ENCODE measurements at regions not wholly inside any gene's neighbourhood (a gene's known extent, or its start where the extent isn't known, plus 50 kb on each side); places are given as distances from the start of the nearest gene placed in this dataset.

DNA sequence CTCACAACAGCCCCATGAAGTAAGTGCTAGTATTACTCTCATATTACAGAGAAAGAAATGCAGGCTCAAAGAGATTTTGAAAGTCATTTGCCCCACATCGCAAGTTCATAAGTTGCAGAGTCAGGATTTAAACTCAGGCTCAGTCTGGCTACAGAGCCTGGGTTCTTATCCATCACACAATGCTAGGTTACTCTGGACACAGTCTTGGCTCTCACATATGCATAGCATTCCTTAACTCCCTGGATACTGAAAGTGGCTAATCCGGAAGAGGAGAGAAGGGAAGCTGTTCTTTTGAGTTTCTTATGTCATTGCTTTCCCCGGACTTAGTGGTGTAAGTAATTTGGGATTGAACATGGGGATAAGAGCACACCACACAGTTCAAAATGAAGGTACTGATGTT lies 357.4 kb upstream of the PLXNA2 start:
- no peak for DNase-seq (ENCODE audit: low spot score in 2 of 2)

DNA sequence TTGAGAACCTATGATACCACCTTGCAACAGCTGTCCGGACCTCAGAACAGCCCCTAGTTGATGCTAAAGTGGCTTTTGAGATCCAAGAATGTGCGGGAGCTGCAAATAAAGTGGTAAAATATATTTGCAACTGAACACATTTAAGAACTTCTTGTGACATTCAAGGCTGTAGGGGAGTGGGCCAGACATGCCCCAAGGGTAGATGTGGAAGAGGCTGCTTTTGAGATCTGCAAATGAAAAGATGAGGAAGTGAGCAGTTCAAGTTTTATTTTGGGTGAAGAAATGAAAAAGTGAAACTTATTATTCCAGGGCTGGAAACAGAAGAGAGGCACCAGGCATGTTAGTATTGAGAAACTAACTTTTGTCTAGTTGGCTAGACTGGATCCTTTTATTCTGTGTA lies 359.5 kb upstream of the PLXNA2 start:
- in situ Hi-C loops (cut with MboI; ENCODE audit: low sequenced_read_pairs): no loop called here
- no peaks in the 10 kb centered on the region for H3K27me3 ChIP-seq (ENCODE audit: low read depth)
- H3K4me3 ChIP-seq: no peak overlapping the region
- no peak for DNase-seq (ENCODE audit: low spot score in 2 of 2)
- H3K36me3 ChIP-seq (replicated peaks): no peaks in the 10 kb centered on the region
- no peaks in the 10 kb centered on the region for H3K9me3 ChIP-seq
- no peaks in the 10 kb centered on the region for H3K4me1 ChIP-seq

More for the DNA sequence above, 357.4 kb upstream of the PLXNA2 start:
- Histone ChIP-seq H3K27me3 (ENCODE audit: low read depth) (no peaks in the 10 kb centered on the region), H3K9me3 (no peaks in the 10 kb centered on the region), H3K36me3 (replicated peaks) (no peaks in the 10 kb centered on the region), H3K4me3 (no peak overlapping the region), H3K4me1 (no peaks in the 10 kb centered on the region)
- in situ Hi-C loops (cut with MboI; ENCODE audit: low sequenced_read_pairs): no loop called here

DNA sequence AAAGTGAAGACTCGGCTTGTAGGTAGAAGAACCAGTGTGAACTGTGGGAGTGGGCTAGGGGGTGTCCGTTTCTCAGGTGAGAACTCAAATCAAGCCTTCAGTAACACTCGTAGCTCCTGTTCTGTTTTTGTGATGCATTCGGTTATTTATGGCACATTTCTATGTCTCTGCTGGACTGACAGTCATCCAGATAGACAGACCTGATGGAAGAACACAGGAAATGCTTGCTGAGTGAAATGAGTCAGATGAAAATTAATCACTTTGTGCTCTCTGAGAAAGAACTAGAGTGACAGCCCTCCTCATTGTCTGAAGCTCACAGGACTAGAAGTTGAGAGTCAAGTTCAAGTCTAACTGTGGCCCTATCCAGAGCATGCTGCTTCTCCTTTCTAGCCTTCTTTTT lies 360.1 kb upstream of the PLXNA2 start:
- no peak for DNase-seq (ENCODE audit: low spot score in 2 of 2)
- no peaks in the 10 kb centered on the region for H3K9me3 ChIP-seq
- no peaks in the 10 kb centered on the region for H3K4me1 ChIP-seq
- H3K27me3 ChIP-seq (ENCODE audit: low read depth): no peaks in the 10 kb centered on the region
- no peaks in the 10 kb centered on the region for H3K36me3 ChIP-seq (replicated peaks)
- no peak overlapping the region for H3K4me3 ChIP-seq
- in situ Hi-C loops (cut with MboI; ENCODE audit: low sequenced_read_pairs): no loop called here

DNA sequence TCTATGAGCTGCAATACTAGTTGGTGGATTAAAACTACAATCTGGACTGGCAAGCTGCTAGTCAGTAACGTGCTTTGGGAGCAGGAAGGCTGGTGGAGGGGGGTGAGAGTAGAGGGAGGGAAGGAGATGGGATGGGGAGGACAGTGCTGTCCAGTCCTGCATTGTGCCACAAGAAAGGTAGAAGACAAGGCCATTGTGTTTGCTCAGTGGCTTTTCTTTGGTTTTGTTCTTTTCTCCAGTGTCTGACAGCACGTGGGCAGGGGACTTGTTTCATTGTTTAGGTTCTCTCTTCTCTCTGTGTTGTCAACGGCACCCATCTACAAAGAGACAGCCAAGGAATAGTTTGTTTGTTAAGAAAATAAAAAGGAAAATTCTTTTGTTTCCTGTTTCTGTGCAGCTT lies 362.8 kb upstream of the PLXNA2 start:
- Histone ChIP-seq H3K9me3 (no peaks in the 10 kb centered on the region), H3K4me1 (no peaks in the 10 kb centered on the region), H3K36me3 (replicated peaks) (no peaks in the 10 kb centered on the region), H3K4me3 (no peak overlapping the region), H3K27me3 (ENCODE audit: low read depth) (no peaks in the 10 kb centered on the region)
- no peak for DNase-seq (ENCODE audit: low spot score in 2 of 2)
- in situ Hi-C loops (cut with MboI; ENCODE audit: low sequenced_read_pairs): no loop called here

DNA sequence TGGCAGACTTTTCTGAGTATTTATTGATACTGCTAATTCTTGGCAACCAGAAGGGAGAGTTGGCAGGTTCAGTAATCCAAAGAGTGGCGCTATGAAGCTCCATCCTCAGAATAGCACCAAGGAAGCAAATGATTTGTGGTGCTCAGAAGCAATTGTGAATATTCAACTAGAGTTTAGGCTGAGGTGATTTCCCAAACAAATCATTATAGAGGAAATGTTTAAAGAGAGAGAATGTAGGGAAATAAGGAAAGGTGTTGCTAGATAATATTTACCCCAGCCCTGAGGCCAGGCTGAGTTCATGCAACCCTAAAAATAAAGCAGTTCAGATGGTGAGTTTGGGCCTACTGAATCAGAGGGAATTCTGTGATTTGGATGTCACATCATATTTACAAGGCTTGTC lies 363.4 kb upstream of the PLXNA2 start:
- Histone ChIP-seq H3K27me3 (ENCODE audit: low read depth) (no peaks in the 10 kb centered on the region), H3K4me3 (no peak overlapping the region), H3K4me1 (no peaks in the 10 kb centered on the region), H3K9me3 (no peaks in the 10 kb centered on the region), H3K36me3 (replicated peaks) (no peaks in the 10 kb centered on the region)
- DNase-seq (ENCODE audit: low spot score in 2 of 2): no peak
- in situ Hi-C loops (cut with MboI; ENCODE audit: low sequenced_read_pairs): no loop called here

DNA sequence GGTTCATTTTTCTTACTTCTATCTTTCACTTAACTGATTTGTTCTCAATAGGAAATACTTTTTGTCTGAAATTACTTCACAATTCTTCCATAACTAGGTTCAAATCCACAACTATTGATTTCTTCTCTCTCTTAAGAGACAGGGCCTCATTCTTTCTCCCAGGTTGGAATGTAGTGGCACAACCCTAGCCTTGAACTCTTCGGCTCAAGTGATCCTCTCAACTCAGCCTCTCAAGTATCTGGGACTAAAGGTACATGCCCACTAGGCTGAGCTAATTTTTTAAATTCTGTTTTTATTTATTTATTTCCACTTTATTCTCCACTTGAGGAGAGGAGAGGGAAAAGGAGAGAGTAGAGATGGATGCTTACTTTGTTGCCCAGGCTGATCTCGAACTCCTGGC lies 370.4 kb upstream of the PLXNA2 start:
- no peaks in the 10 kb centered on the region for H3K36me3 ChIP-seq (replicated peaks)
- no peak for DNase-seq (ENCODE audit: low spot score in 2 of 2)
- in situ Hi-C loops (cut with MboI; ENCODE audit: low sequenced_read_pairs): no loop called here
- no peak overlapping the region for H3K4me3 ChIP-seq
- no peaks in the 10 kb centered on the region for H3K4me1 ChIP-seq
- H3K27me3 ChIP-seq (ENCODE audit: low read depth): no peaks in the 10 kb centered on the region
- H3K9me3 ChIP-seq: no peaks in the 10 kb centered on the region

DNA sequence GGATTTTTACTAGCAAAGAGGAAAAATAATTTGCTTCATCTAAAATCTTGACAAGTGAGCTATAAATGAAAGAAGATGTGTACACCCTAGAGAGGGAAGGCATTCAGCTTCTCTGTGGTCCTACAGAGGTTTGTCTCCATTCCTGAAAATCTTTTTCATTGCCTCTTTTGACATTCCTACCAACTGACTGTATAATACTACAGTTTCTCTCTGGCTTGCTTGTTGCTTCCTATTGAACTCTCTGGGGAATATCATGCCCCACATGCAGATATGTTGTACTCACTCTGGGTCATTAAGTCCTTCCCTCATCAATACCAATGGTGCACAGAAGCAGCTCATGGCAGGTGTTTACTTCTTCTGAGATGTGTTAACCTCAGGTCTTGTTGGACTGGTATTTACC lies 371.2 kb upstream of the PLXNA2 start:
- Histone ChIP-seq H3K36me3 (replicated peaks) (no peaks in the 10 kb centered on the region), H3K9me3 (no peaks in the 10 kb centered on the region), H3K27me3 (ENCODE audit: low read depth) (no peaks in the 10 kb centered on the region), H3K4me3 (no peak overlapping the region), H3K4me1 (no peaks in the 10 kb centered on the region)
- in situ Hi-C loops (cut with MboI; ENCODE audit: low sequenced_read_pairs): no loop called here
- no peak for DNase-seq (ENCODE audit: low spot score in 2 of 2)

DNA sequence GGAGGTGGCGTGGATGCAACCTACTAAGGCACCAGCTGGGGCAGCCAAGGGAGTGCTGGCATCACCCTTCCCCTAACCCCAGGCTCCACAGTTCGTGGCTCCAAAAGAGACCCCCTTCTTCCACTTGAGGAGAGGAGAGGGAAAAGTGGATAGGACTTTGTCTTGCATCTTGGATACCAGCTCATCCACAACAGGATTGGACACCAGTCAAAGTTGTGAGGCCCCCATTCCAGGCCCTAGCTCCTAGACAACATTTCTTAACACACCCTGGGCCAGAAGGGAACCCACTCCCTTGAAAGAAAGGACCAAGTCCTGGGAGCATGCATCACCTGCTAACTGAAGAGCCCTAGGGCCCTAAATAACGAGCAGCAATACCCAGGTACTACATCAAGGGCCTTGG lies 372.6 kb upstream of the PLXNA2 start:
- H3K27me3 ChIP-seq (ENCODE audit: low read depth): no peaks in the 10 kb centered on the region
- in situ Hi-C loops (cut with MboI; ENCODE audit: low sequenced_read_pairs): no loop called here
- no peak for DNase-seq (ENCODE audit: low spot score in 2 of 2)
- no peaks in the 10 kb centered on the region for H3K9me3 ChIP-seq
- no peaks in the 10 kb centered on the region for H3K36me3 ChIP-seq (replicated peaks)
- no peak overlapping the region for H3K4me3 ChIP-seq
- H3K4me1 ChIP-seq: no peaks in the 10 kb centered on the region

DNA sequence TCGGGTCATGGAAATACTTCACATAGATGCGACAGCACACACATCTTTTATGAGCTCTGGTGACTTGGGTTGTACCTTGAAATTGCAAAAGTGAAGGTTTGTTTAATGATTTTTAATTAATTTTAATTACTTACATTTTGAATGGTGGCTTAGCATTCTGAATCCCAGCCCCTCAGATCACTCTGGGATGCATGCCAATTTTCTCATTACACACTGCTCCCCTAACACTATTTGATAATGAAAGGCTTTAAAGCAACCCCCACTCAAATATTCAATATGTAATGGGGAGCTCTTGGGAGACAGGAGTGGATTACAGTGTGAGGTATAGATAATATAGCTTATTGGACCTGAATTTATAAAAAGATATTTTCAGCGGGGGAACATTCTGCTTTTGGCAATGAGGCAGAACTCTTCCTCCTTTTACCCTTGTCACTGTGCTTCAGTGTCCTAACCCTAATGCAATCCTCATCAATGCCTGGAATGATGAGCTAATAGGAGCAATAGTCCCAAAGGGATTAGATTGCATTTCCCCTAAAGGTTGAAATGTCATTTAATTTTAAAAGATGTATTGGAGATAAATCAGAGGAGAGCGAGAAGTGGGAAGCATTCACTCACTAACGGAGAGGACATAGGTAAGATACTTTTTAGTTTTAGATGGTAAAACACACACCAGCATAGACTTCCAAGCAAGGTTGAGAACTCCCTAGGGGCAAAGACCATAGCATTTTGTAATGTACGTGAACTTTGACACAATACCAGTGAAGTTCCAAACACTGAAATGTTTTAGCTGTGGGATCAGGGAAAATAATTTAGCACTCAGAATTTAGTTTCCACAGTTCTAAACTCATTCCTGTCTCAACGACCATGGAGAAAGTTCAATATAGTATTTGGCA lies 384.1 kb upstream of the PLXNA2 start:
- in situ Hi-C loops (cut with MboI; ENCODE audit: low sequenced_read_pairs): no loop called here
- no peaks in the 10 kb centered on the region for H3K9me3 ChIP-seq
- no peak for DNase-seq (ENCODE audit: low spot score in 2 of 2)
- no peaks in the 10 kb centered on the region for H3K36me3 ChIP-seq (replicated peaks)
- no peaks in the 10 kb centered on the region for H3K27me3 ChIP-seq (ENCODE audit: low read depth)
- H3K4me3 ChIP-seq: no peak overlapping the region
- no peaks in the 10 kb centered on the region for H3K4me1 ChIP-seq

DNA sequence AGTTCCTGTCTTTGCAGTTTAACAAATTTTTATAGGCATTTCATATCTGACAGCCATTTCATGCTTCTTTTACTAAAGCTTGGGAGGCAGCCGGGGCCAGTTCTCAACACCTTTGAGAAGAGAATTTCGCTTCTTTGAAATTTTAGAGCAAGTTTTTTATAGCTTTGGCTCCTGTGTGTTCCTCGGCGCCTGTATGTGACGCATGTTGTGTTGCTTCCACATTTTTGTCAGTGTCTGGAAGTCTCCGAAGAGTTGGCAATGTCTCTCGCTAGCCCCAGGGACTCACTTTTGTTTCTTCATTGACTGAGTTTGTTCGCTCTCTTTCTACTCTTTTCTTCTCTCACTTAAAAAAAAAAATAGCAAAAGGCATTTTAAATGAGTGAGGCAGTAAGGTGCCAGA lies 386.9 kb upstream of the PLXNA2 start:
- no peak overlapping the region for H3K4me3 ChIP-seq
- no peaks in the 10 kb centered on the region for H3K4me1 ChIP-seq
- no peaks in the 10 kb centered on the region for H3K27me3 ChIP-seq (ENCODE audit: low read depth)
- in situ Hi-C loops (cut with MboI; ENCODE audit: low sequenced_read_pairs): no loop called here
- no peaks in the 10 kb centered on the region for H3K36me3 ChIP-seq (replicated peaks)
- no peaks in the 10 kb centered on the region for H3K9me3 ChIP-seq
- DNase-seq (ENCODE audit: low spot score in 2 of 2): no peak

DNA sequence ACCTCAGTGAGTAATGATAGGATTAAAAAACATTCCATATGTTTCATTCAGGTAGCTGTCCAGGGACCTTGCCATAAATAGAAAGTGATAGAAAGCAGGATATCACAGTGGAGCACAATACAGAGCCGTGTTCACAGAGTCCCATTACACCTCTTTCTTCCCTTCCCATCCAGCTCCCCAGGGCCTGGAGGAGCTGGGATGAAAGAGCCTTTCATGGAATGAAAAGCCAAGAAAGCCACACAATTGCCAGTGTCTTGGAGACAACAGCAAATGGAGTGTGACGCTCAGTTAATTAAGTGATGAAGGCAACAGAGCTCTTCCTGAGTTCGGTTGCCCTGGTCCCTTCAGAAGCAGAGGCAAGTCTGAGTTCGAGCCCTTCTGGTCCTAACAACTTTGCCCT lies 387.3 kb upstream of the PLXNA2 start:
- no peaks in the 10 kb centered on the region for H3K9me3 ChIP-seq
- H3K4me3 ChIP-seq: no peak overlapping the region
- no peaks in the 10 kb centered on the region for H3K4me1 ChIP-seq
- no peak for DNase-seq (ENCODE audit: low spot score in 2 of 2)
- no peaks in the 10 kb centered on the region for H3K27me3 ChIP-seq (ENCODE audit: low read depth)
- H3K36me3 ChIP-seq (replicated peaks): no peaks in the 10 kb centered on the region
- in situ Hi-C loops (cut with MboI; ENCODE audit: low sequenced_read_pairs): no loop called here

DNA sequence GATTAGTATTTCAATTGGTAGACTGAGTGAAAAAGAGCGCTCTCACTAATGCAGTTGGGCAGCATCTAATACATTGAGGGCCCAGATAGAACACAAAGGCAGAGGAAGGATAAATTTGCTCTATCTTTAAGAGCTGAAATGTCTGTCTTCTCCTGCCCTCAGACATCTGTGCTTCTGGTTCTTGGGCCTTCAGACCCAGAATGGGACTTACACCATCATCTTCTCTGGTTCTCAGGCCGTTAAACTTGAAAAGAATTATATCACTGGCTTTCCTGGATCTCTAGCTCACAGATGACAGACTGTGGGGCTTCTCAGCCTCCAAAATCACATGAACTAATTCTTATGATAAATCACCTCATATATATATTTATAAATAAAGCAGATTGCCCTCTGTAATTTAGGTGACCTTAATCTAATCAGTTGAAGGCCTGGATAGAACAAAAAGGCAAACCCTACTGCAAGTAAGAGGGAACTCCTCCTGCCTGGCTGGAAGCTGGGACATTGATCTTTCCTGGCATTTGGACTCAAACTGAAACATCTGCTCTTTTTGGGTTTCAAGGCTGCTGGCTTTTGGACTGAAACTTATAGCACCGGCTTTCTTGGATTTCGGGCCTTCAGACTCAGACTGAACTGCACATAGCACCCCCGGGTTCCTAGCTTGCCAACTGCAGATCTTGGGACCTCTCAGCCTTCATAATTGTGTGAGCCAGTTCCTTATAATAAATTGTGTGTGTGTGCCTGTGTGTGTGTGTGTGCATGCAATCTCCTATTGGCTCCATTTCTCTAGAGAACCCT lies 390.4 kb upstream of the PLXNA2 start:
- Histone ChIP-seq H3K9me3 (no peaks in the 10 kb centered on the region), H3K4me3 (no peak overlapping the region), H3K27me3 (ENCODE audit: low read depth) (no peaks in the 10 kb centered on the region), H3K36me3 (replicated peaks) (no peaks in the 10 kb centered on the region), H3K4me1 (no peaks in the 10 kb centered on the region)
- in situ Hi-C loops (cut with MboI; ENCODE audit: low sequenced_read_pairs): no loop called here
- no peak for DNase-seq (ENCODE audit: low spot score in 2 of 2)

DNA sequence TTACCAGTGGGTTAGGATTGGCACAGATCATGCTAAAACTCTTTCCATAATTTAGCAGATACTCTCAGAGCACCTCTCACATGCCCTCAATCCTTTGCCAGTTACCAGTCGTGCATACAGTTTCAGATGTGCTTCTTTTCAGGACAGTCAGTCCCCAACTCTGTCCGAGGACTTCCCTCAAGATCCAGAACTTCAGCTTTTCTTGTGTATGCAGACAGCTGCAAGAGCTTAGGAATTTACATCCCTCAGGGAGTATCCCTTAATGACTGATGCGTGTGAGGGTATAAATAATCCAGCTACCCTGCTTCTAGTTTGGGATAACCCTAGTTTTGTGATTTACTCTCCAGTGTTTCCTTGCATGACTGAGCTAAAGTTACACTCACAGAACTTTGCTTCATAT lies 393.0 kb upstream of the PLXNA2 start:
- in situ Hi-C loops (cut with MboI; ENCODE audit: low sequenced_read_pairs): no loop called here

DNA sequence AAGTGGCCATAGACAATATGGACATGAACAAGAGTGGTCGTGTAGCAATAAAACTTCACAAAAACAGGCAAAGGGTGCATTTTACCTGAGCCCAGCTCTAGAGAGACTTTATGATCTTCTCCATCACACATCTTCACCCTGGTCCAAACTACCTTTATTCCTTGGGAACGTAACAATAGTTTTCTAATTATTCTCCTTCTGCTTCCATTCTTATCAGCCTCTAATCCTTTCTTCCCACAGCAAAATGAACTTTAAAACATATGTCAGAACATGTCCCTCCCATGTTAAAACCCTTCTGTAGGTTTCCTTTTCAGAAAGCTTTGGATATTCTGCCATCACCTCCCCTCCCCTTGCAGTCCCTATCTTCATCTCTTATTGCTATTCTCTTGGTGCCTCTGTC lies 395.2 kb upstream of the PLXNA2 start:
- DNase-seq (ENCODE audit: low spot score in 2 of 2): no peak
- Histone ChIP-seq H3K9me3 (no peaks in the 10 kb centered on the region), H3K4me3 (no peak overlapping the region), H3K4me1 (no peaks in the 10 kb centered on the region), H3K27me3 (ENCODE audit: low read depth) (no peaks in the 10 kb centered on the region), H3K36me3 (replicated peaks) (no peaks in the 10 kb centered on the region)
- in situ Hi-C loops (cut with MboI; ENCODE audit: low sequenced_read_pairs): no loop called here

More for the DNA sequence above, 393.0 kb upstream of the PLXNA2 start:
- Histone ChIP-seq H3K9me3 (no peaks in the 10 kb centered on the region), H3K36me3 (replicated peaks) (no peaks in the 10 kb centered on the region), H3K4me1 (no peaks in the 10 kb centered on the region), H3K4me3 (no peak overlapping the region), H3K27me3 (ENCODE audit: low read depth) (no peaks in the 10 kb centered on the region)
- no peak for DNase-seq (ENCODE audit: low spot score in 2 of 2)
